H1 (cell line): ENCODE measurements at regions not wholly inside any gene's neighbourhood (a gene's known extent, or its start where the extent isn't known, plus 50 kb on each side); places are given as distances from the start of the nearest gene placed in this dataset.

Experiments
- BCL11A ChIP-seq, 2 experiments: IDR thresholded peaks; one replicate each; pipeline ENCODE4 v1.6.1; 2011; ENCODE audit warnings: low read depth in 2 of 2, low read length in 2 of 2, mild to moderate bottlenecking in 2 of 2
- BRCA1 ChIP-seq: IDR thresholded peaks from 2 replicates; pipeline ENCODE4 v1.6.1; 2012; ENCODE audit warnings: low read depth, low read length, improper control_type of control experiment
- CTBP2 ChIP-seq: IDR thresholded peaks from 2 replicates; pipeline ENCODE4 v1.7.0; 2011; ENCODE audit warnings: borderline replicate concordance, mild to moderate bottlenecking, moderate library complexity, mixed read lengths, low read length; ENCODE audit not compliant: insufficient read depth, insufficient read length
- GABPA ChIP-seq: IDR thresholded peaks from 2 replicates; pipeline ENCODE4 v1.6.1; 2011; ENCODE audit warnings: mild to moderate bottlenecking, low read length, moderate library complexity, borderline replicate concordance; ENCODE audit not compliant: insufficient read depth
- GTF2F1 ChIP-seq: IDR thresholded peaks from 2 replicates; pipeline ENCODE4 v1.6.1; 2012; ENCODE audit warnings: low read depth, low read length, improper control_type of control experiment, borderline replicate concordance
- KDM4A ChIP-seq: IDR thresholded peaks from one replicate; pipeline ENCODE4 v1.7.1; 2012; ENCODE audit warnings: low read depth, mild to moderate bottlenecking, moderate library complexity, low read length, inconsistent platforms; ENCODE audit not compliant: severe bottlenecking
- RXRA ChIP-seq: IDR thresholded peaks from 2 replicates; pipeline ENCODE4 v1.6.1; 2011; ENCODE audit warnings: low read depth, mild to moderate bottlenecking, low read length, moderate library complexity; ENCODE audit not compliant: insufficient read depth
- SRF ChIP-seq: IDR thresholded peaks from 2 replicates; pipeline ENCODE4 v1.6.1; 2011; ENCODE audit warnings: mild to moderate bottlenecking, low read depth, low read length, moderate library complexity
- TAF7 ChIP-seq: optimal IDR thresholded peaks from 2 replicates; pipeline ENCODE3; 2011; ENCODE audit warnings: low read depth, mild to moderate bottlenecking, inconsistent platforms, low read length, moderate library complexity, borderline replicate concordance
- TCF12 ChIP-seq: IDR thresholded peaks from 2 replicates; pipeline ENCODE4 v1.6.1; 2011; ENCODE audit warnings: low read depth, mild to moderate bottlenecking, low read length

GRCh38 chr22:20647586-20648305 is 126.2 kb upstream of the SERPIND1 start (continued):
- TF ChIP-seq BRCA1 (no peak), GTF2F1 (no peak), TAF7 (no peak), TCF12 (no peak), GABPA (no peak), KDM4A (no peak), CTBP2 (no peak), SRF (no peak), RXRA (no peak), BCL11A (IDR thresholded peaks at IDR 0.05; ENCODE audit: low read depth in 2 of 2, low read length in 2 of 2) (no peak)
